Renal cortical epithelial cell (primary cell): ENCODE measurements at regions not wholly inside any gene's neighbourhood (a gene's known extent, or its start where the extent isn't known, plus 50 kb on each side); places are given as distances from the start of the nearest gene placed in this dataset.
"Not testable (repeated sequence)": the region's sequence is repeated elsewhere in the genome, so short reads cannot be mapped to it uniquely, and the experiment has no call there.

Experiments
- DNase-seq: peaks from one replicate; pipeline ENCODE4 v3.0.0-alpha.2; 2011; ENCODE audit warnings: low read depth

DNA sequence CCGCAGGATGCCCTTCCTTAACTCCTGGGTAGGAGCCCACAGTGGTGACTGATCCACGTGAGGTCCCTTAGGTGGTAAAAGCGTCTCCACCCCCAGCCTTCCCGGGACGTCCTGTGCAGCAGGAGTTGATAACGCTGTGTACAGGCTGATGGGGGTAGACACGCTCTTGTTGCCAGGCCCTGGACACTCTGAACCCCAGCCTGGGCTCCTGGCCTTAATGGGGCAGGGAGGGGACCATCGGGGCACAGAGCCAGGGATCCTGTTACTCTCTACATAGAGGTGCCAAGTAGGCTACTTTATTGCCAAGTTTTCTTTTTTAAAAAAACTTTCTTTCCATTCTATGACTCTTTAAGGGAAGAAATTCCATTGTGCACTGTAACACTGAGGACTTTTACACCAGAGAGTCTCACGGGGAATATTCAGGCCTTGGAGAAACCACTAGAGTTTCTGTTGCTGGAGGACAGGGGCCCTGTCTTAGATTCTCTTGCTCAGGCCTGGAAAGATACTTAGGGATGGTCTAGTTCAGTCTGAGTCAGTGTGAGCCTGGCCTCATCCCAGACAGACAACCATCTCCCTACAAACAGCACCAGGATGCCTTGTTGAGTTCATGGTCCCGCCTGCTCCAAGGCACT lies 104.3 kb upstream of the RNU6-1 start:
- no peak for DNase-seq

DNA sequence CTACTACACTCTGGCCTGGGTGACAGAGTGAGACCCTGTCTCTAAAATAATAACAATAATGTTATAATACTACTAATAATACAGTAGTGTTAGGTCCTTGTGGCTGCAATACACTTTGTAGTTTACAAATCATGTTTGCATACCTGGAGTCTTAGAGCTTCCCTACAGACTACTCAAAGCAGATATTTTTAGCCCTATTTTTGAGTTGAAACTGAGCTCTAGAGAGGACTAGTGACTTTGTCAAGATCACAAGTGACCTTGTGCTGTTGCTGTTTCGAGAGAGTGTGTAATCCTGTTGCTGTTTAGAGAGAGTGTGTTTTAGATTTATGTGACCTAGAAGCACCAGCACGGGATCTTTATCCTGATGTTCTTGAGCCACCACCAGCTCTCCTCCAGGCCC lies 105.3 kb upstream of the RNU6-1 start:
- DNase-seq, result no peak

DNA sequence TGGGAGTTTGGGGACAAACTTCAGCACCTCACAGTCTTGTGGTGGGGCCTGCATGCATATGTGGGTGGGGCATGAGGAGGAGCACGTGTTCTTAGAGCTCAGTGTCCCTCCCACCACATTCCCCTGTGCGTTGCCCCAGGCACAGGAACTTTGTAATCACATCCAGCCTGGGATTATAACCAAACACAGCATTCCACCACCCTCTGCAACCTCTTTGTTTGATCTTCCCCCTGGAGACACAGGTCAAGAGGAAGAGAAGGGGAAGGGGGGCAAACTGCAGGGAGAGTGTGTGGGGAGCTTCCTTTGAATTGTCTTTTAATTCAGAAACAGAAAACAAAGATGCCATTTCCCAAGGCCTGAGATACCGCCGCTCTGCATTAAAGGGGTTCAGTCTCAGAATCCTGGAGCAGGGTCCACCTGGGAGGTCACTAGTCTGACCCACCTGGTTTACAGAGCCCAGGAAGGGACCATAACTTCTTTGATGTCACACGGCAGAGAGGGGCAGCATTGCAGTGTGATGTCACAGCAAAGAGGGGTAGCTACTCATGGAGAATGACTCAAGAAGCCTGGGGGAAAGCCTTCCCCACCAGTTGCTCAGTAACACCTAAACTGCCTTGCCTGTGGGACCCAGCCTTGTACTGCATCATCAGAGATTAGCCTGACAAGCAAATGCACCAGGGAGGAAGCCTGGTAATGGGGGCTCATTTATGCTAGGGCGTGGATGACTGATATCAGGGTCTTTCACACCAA lies 106.3 kb upstream of the RNU6-1 start:
- DNase-seq, result peak; percentile 72

DNA sequence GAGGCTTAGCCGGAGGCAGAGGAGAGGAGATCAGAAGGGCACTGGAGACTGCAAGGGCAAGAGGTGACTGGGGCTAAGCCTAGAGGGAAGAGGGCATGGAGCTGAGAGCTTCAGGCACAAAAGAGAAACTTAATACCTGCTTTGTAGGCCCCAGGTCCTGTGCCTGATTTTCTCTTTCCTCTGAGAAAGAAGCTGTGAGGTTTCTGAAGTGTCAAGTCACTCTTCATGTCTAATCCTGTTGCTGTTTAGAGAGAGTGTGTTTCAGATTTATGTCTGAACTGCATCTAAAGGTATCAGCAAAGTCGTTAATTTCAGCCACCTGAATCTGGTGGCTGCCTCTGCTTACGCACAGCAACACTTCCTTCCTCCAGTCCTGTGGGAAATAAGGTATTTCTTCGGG lies 106.9 kb upstream of the RNU6-1 start:
- no peak for DNase-seq

DNA sequence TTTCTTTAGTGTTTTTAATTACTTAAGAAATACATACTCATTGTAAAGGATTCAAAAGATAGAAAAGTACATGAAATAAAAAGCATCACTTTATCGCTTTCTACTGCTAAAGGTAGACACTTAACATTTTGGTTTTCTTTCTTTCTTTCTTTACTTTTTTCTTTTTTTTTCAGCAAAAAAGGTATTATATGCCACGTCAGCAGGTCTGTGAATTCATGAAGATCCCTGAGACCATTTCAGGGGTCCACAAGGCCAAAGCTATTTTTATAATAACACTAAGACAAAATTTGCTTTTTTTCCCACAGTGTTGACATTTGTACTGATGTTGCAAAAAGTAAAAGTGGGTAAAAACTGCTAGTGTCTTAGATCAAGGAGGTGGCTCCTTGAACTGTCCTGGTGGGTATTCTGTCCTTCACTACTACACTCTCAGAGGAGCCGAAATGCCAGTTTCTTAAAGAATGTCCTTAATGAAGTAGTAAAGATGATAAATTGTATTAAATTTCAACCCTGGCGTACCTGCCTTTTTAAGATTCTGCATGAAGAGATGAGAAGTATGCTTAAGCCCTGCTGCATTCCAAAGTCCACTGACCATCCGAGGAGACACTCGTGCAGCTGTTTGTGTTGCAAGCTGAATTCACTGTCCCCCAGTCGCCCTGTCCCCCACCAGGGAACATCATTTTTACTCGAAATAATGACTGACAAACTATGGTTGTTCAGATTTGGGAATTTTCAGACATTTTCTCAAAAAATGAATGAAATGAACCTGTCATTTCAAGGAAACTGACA lies 106.7 kb upstream of the PIAS1 start:
- no peak for DNase-seq

DNA sequence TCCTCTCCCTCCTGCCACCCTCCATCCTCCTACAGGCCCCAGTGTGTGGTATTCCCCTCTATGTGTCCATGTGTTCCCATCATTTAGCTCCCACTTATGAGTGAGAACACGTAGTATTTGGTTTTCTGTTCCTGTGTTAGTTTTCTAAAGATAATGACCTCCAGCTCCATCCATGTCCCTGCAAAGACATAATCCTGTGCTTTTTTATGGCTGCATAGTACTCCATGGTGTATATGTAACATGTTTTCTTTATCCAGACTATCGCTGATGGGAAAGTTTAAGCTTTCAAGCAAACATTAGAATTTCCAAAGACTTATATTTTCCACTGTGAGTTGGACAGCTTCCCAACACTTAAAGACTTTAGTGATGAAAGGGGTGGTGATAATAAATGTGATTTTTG lies 105.9 kb upstream of the PIAS1 start:
- DNase-seq, result no peak

DNA sequence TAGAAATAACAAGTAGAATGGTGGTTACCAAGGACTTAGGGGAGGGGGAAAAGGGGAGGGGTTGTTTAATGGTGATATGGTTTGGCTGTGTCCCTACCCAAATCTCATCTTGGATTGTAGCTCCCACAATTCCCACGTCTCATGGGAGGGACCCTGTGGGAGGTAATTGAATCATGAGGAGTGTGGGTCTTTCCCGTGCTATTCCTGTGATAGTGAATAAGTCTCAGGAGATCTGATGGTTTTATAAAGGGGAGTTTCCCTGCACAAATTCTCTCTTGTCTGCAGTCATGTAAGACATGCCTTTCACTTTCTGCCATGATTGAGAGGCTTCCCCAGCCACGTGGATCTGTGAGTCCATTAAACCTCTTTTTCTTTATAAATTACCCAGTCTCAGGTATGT lies 102.9 kb upstream of the PIAS1 start:
- not testable (repeated sequence) for DNase-seq

DNA sequence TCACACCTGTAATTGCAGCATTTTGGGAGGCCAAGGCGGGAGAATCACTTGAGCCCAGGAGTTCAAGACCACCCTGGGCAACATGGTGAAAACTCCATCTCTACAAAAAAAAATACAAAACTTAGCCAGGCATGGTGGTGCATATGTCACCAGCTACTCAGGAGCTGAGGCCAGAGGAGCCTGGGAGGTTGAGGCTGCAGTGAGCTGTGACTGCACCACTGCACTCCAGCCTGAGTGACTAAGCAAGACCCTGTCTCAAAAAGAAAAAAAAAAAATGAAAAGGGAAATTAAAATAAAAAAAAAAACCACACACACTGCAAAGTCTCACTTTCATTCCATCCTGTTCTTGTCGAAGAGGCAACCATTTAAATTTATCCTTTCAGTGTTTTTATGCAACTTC lies 100.8 kb upstream of the PIAS1 start:
- DNase-seq, result no peak

DNA sequence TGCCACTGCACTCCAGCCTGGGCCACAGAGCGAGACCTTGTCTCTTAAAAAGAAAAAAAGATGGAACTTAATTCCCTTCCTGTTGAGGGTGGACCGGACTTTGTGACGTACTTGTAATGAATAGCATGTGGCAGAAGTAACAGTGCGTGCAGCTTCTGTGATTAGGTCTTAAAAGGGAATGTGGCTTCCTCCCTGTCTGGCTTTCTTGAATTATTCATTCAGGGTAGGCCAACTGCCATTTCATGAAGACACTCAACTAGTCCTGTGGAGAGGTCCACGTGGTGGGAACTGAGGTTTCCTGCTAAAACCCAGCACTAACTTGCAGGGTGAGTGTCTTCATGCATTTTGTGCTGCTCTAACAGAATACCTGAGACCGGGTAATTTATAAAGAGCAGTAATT lies 98.9 kb upstream of the PIAS1 start:
- DNase-seq, result no peak

DNA sequence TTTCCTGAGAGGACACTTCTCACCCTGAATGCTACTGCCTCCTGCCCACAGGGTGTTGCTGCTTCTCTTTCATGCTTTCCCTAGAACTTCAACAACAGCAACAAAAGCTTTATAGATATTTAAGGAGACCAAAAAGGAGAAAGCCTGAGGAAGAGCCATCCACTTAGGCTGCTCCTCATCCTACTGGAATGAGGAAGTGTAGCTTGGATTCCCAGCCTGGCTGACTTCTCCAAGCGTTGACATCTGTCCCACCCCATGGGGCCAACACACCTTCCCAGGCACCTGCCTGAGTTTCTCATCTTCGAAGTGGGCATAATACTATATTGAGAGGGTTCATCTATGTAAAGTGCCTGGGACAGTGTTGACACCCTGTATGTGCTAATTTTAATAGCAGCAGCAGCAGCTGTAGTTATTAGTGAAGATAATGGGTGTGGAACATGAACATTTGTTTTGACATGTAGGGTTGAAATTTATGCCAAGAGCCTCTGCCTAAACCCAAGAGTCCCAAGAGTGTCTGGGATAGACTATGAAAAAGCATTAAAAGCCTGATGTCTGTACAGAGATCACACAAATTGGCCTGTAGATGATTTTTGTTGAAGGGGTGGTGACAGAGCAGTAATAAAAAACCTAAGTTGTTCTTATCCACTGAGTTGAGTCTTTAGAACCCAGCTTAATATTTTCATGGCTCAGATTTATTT lies 96.5 kb upstream of the PIAS1 start:
- DNase-seq, result no peak

DNA sequence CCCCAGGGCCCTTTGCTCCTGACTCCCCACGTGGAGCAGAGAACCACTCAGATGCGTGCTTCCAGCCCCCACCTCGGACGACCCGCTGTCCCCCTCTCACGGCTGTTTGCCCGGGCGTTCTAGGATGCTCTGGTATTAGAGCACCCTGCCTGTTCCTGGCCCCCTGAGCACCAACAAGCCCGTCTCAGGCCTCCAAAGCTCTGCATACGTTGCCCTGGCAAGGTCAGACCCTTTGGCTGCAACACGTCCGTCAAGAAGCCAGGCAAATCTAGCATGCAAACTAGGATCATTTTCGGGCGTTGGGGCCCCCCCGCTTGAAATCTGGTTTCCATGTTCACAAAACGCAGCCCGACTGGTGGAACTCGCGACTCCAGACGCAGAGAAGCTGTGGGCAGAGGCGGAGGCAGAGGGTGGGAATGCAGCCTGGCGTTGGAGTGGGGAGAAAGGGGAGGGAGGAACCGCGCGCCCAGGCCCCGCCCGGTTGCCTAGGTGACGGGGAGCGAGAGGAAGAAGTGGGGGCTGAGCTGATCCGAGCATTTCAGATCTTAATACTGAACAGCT lies 86.2 kb upstream of the PIAS1 start:
- DNase-seq, result peak; percentile 31

DNA sequence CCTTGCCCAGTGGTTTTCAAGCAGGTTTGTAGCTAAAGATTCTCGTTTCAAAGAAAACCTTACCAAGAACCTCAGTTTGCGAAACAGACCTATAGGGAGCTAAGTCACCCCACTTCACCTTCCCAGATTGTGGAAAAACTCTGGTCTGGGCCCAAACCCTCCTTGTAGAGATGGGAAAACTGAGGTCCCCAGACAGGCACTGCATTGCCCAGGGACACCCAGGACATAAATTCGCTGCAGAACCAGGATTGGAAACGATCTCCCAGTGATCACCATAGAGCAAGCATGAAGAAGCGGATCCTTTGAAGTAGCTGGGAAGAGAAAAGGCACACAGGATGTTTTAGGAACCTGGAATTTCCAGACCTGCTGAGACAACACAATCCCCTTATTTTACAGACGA lies 85.6 kb upstream of the PIAS1 start:
- DNase-seq, result no peak

DNA sequence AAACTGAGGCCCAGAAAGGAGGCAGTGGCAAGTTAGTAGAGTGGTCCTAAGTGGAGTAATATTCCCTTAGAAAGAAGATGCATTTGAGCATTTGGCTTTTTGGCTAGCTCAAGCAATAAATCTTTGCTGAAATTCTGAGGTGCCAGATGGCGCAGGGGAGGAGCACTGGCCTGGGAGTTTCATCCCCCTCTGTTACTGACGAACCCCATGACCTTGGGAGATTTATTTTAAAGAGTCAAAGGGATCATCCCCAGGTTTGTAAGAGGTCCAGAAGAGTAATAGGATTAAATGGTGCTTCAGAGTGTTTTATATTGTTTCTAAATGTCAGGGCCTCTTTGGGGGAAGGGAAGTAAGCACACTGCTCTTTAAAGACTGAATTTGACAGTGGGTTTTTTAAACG lies 85.1 kb upstream of the PIAS1 start:
- DNase-seq, result no peak

DNA sequence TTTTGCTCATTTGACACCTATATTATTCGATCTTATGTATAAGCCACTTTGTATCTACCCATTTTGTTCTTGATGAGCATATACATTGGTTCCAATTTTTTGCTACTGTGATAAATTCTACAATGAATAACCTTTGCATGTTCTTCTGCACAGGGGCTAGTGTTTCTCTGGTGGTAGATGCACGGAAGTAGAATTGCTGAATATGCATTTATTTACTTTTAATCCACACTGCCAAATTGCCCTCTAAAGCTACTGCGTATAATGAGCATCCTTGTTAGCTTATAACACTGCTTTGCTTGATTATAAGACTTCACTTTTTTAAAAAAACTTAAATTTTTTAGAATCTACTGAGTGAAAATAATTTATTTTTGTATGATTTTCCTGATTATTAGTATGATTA lies 84.2 kb upstream of the PIAS1 start:
- DNase-seq, result no peak

DNA sequence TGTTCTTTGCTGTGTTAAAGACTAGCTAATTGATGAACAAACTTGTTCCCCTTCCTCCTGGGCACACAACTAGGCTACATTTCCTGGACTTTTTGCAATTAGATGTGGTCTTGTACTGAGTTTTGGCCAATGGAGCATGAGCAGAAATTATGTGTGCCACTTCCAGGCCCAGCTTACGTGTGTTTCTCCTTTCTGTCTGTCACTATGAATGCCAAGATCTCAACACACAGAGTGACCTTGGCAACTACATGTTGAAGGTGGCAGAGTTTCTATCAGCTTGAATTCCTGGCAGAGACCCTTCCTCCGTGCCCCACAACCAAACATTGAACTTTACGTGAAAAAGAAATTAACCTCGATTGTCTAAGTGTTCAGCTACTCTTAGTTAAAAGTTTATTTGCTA lies 81.7 kb upstream of the PIAS1 start:
- DNase-seq, result no peak

DNA sequence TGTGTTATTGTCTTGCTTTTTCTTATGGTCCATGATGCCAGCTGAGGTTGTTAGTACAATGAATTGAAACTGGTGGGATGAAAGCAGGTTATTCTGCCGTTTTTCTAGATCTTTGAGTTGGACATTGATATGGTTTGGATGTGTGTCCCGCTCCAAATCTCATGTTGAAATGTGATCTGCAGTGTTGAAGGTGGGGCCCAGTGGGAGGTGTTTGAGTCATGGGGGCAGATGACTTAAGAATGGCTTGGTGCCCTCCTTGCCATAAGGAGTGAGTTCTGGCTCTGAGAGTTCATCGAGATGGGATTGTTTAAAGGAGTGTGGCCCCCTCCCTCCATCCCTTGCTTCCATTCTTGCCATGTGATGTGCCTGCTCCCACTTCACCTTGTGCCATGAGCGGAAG lies 80.3 kb upstream of the PIAS1 start:
- no peak for DNase-seq

DNA sequence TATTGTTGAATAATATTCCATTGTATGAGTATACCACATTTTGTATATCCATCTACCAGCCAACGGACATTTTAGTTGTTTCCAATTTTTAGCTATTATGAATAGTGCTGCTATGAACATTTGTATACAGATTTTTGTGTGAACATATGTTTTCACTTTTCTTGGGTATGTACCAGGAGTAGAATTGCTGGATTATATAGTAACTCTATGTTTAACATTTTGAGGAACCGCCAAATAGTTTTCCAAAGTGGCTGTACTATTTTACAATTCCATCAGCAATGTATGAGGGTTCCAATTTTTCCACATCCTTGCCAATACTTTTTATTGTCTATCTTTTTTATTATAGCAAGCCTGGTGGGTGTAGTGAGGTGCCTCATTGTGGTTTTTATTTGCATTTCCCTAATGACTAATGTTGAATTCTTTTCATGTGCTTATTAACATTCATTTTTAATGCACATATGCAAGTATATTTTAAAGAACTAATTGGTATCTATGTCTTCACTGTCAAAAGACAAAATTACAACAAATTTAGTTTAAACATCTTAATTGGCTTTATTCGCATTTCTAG lies 77.5 kb upstream of the PIAS1 start:
- no peak for DNase-seq

DNA sequence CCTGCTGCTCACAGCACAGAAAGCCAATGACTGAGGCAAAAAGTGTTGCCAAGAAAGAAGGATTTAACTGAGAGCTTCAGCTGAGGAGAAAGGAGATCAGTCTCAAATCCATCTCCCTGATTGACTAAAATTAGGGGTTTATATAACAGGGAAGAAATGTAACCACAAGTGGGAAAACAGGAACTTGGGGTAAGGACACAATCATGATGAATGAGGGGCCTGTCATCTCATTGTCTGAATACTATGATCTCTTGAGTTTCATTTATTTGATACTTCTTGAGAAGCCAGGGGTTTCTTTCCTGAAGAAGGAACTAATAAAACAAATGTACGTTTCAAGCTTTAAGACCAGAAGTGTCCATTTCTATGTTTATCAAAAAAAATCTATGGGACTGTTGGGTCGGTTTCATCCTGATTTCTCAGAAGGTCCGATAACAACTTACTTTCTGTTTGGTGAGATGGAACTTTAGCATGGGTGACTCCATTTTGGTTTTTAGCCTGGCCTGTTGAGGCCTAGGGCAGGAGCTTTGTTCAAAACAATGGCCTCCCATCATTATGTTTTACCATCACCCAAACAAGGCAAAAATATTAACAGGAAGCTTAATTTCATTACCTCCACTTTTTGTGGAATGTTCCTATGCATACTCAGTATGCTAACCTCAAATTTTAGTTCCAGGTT lies 76.6 kb upstream of the PIAS1 start:
- DNase-seq, result no peak

DNA sequence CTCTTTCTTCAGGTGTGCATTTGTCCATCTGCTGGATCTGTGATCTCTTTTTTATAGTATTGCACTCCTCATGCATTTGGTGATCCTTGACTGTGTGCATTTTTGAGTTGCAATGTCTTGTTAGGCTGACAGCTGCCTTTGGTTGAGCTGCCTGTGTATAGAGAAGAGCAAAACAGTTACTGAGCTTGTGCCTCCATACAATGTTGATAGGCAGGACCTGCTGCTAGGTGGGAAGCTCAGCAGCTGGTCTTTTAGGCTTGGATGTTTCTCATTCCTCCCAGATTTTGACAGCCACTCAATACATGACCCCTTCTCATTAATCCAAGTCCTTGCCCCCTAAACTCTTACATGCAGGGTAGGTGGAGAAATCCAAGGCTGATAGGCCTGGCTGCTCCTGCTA lies 74.8 kb upstream of the PIAS1 start:
- DNase-seq, result no peak

DNA sequence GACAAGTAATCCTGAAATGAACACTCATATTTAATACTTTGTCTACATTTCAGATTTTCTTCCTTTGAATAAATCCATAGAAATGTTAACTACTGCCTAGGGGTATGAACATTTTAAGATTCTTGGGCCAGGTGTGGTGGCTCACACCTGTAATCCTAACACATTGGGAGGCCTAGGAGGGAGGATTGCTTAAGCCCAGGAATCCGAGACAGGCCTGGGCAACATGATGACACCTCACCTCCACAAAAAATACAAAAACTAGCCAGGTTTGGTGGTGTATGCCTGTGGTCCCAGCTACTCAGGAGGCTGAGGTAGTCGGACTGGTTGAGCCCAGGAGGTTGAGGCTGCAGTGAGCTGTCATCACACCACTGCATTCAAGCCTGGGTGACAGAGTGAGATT lies 73.9 kb upstream of the PIAS1 start:
- no peak for DNase-seq
